ENCODE measurements at regions not wholly inside any gene's neighbourhood (a gene's known extent, or its start where the extent isn't known, plus 50 kb on each side); places are given as distances from the start of the nearest gene placed in this dataset.

- peak; percentile 95 for FAIRE-seq
- Histone ChIP-seq H2AFZ (ENCODE audit: low read depth, low read length) (peak overlapping the region; percentile 53), H3K9me1 (ENCODE audit: control insufficient read depth, insufficient read depth, low read length) (no peaks in the 10 kb centered on the region), H3K9me3 (replicated peaks; ENCODE audit: control insufficient read depth, insufficient read depth, low read depth, low read length) (no peaks in the 10 kb centered on the region), H3K4me1 (replicated peaks in 1 of 2; ENCODE audit: control insufficient read depth in 2 of 2, insufficient read depth in 2 of 2, low read length in 2 of 2) (peaks cover 64 to 94% of the 10 kb centered on the region in 2 experiments), H3K4me3 (peak overlapping the region; percentile 46), H4K20me1 (replicated peaks; ENCODE audit: control insufficient read depth, insufficient read depth, low read length) (no peaks in the 10 kb centered on the region), H3K27me3 (ENCODE audit: control insufficient read depth in 2 of 2, insufficient read depth in 2 of 2, low read length in 2 of 2) (no peaks in the 10 kb centered on the region), H3K36me3 (ENCODE audit: control insufficient read depth, insufficient read depth, low read length) (no peaks in the 10 kb centered on the region; the same call in 2 of the 3 replicates), H3K4me2 (ENCODE audit: insufficient read depth, low read length) (peak overlapping the region; percentile 92), H3K79me2 (ENCODE audit: control insufficient read depth, insufficient read depth, low read length) (peaks cover 19% of the 10 kb centered on the region), H3K9ac (ENCODE audit: insufficient read depth in 1 of 2, low read depth in 2 of 2, low read length in 2 of 2) (peak overlapping the region; percentile 89 to 98), H3K27ac (ENCODE audit: extremely low read depth, low read depth, low read length) (peak overlapping the region; percentile 99)
- POLR2A ChIA-PET = interaction anchor here (1.0 to 8.2 kb wide), 4 partner anchors 10 to 32 kb away, joined by 3 to 109 read pairs (median 9); no protein-coding TSS in a partner anchor
- DNase-seq (ENCODE audit: extremely low read depth in 1 of 4, low spot score in 3 of 4) = peak; percentile 61 to 92 (median 70)
- intact Hi-C loops (cut with micrococcal nuclease) (loop anchor here (2.0 kb wide), 1 partner anchor 15 kb away; no protein-coding TSS in a partner anchor), in situ Hi-C loops (cut with MboI) (no loop called here)
- 3% methylated on average over 9 of the region's 9 CpGs for WGBS (ENCODE audit: insufficient coverage, low coverage, missing lambda C conversion rate)
- CTCF ChIA-PET (ENCODE audit: low intra/inter-chr PET ratio) = no interaction called here
- peak; percentile 84 for ATAC-seq
- TSS peak; percentile 89 for BruUV-seq (replicated peaks)
- TF ChIP-seq POLR2H (tag; IDR thresholded peaks at IDR 0.05; ENCODE audit: low read depth) = peak; percentile 72
- peak; percentile 55; the same call in 1 of the 2 replicates for TF ChIP-seq CXXC5 (CRISPR knock-in tag; IDR thresholded peaks at IDR 0.05)
- TF ChIP-seq SFPQ (IDR thresholded peaks at IDR 0.05; ENCODE audit: low read depth, low read length) = no peak
- TF ChIP-seq ZBTB11 (CRISPR knock-in tag; IDR thresholded peaks at IDR 0.05) = 0 out of 6 replicates have a peak, but pooled peaks of 1 of the 3 experiments have one; percentile 52
- TF ChIP-seq VEZF1 (CRISPR knock-in tag; IDR thresholded peaks at IDR 0.05) = peak; percentile 26; the same call in 1 of the 2 replicates
- TF ChIP-seq ARID1B (IDR thresholded peaks at IDR 0.05) = peak; percentile 91
- peak; percentile 87; the same call in 1 of the 2 replicates for TF ChIP-seq ZNF589 (CRISPR knock-in tag; IDR thresholded peaks at IDR 0.05; ENCODE audit: low read depth)
- peak; percentile 100 for TF ChIP-seq MEIS2 (IDR thresholded peaks at IDR 0.05; ENCODE audit: partially characterized antibody)
- peak; percentile 28; the same call in 1 of the 2 replicates for TF ChIP-seq SPI1 (IDR thresholded peaks at IDR 0.05; ENCODE audit: borderline replicate concordance, low read depth, low read length)
- 0 out of 2 replicates have a peak, but pooled peaks have one; percentile 26 for TF ChIP-seq ZBTB17 (CRISPR knock-in tag; IDR thresholded peaks at IDR 0.05)
Measured at GRCh38 chr20:23147964-23148730, 62.0 kb upstream of the CD93 start.
